ENCODE measurements at regions not wholly inside any gene's neighbourhood (a gene's known extent, or its start where the extent isn't known, plus 50 kb on each side); places are given as distances from the start of the nearest gene placed in this dataset.

GRCh38 chr12:77710209-77710608, 120.5 kb upstream of the NAV3 start:
- H3K9me3 ChIP-seq (ENCODE audit: insufficient read depth, low read depth, low read length): no peaks in the 10 kb centered on the region
- H3K27me3 ChIP-seq (ENCODE audit: insufficient read depth, low read length): no peaks in the 10 kb centered on the region
- no peak overlapping the region for H2BK5ac ChIP-seq (ENCODE audit: low read depth, low read length, poor library complexity)
- no peaks in the 10 kb centered on the region for H3K36me3 ChIP-seq (ENCODE audit: control insufficient read depth in 1 of 2, insufficient read depth in 2 of 2, low read length in 2 of 2)
- no peak overlapping the region for H2BK120ac ChIP-seq (ENCODE audit: insufficient read depth, low read length, poor library complexity)
- WGBS (ENCODE audit: extremely low coverage, insufficient coverage, insufficient read length): no CpG with 5 or more reads among the region's 1 CpG
- no peak overlapping the region for H3K4me3 ChIP-seq (ENCODE audit: low read depth, low read length)
- no peak overlapping the region for H4K8ac ChIP-seq (ENCODE audit: low read depth, low read length)
- no peaks in the 10 kb centered on the region for H3K79me1 ChIP-seq (ENCODE audit: low read length)
- H4K12ac ChIP-seq (ENCODE audit: low read depth, low read length): no peak overlapping the region
- H2AK5ac ChIP-seq (ENCODE audit: low read length): no peak overlapping the region
- no peak overlapping the region for H3K4ac ChIP-seq (ENCODE audit: low read depth, low read length)
- no peak overlapping the region for H4K91ac ChIP-seq (ENCODE audit: low read depth, low read length)
- no peak overlapping the region for H3K27ac ChIP-seq (ENCODE audit: low read depth, low read length)
- no peak overlapping the region for H3K23ac ChIP-seq (ENCODE audit: low read length)
- H3K79me2 ChIP-seq (ENCODE audit: control insufficient read depth, insufficient read depth, low read length, poor library complexity): no peaks in the 10 kb centered on the region
- no peak for DNase-seq
- H3K14ac ChIP-seq (ENCODE audit: low read length): no peak overlapping the region
- H3K9ac ChIP-seq (ENCODE audit: low read length): no peak overlapping the region
- H3K4me1 ChIP-seq (ENCODE audit: control insufficient read depth in 1 of 2, insufficient read depth in 2 of 2, low read length in 2 of 2): no peaks in the 10 kb centered on the region
- no peak overlapping the region for H2BK12ac ChIP-seq (ENCODE audit: low read length)
- H3K18ac ChIP-seq (ENCODE audit: low read length): no peak overlapping the region
- H3K4me2 ChIP-seq (ENCODE audit: low read length): no peak overlapping the region
- H2AFZ ChIP-seq (ENCODE audit: insufficient read depth, low read length, poor library complexity): no peak overlapping the region

GRCh38 chr12:77697126-77697525, 133.6 kb upstream of the NAV3 start:
- Histone ChIP-seq H3K27me3 (ENCODE audit: insufficient read depth, low read length) (no peaks in the 10 kb centered on the region), H2BK12ac (ENCODE audit: low read length) (no peak overlapping the region), H2AFZ (ENCODE audit: insufficient read depth, low read length, poor library complexity) (no peak overlapping the region), H3K4ac (ENCODE audit: low read depth, low read length) (no peak overlapping the region), H3K4me1 (ENCODE audit: control insufficient read depth in 1 of 2, insufficient read depth in 2 of 2, low read length in 2 of 2) (no peaks in the 10 kb centered on the region), H2BK120ac (ENCODE audit: insufficient read depth, low read length, poor library complexity) (no peak overlapping the region), H3K4me3 (ENCODE audit: low read depth, low read length) (no peak overlapping the region), H3K23ac (ENCODE audit: low read length) (no peak overlapping the region), H2BK5ac (ENCODE audit: low read depth, low read length, poor library complexity) (no peak overlapping the region), H3K9ac (ENCODE audit: low read length) (no peak overlapping the region), H3K79me1 (ENCODE audit: low read length) (no peaks in the 10 kb centered on the region), H3K14ac (ENCODE audit: low read length) (no peak overlapping the region), H3K27ac (ENCODE audit: low read depth, low read length) (no peak overlapping the region), H4K8ac (ENCODE audit: low read depth, low read length) (no peak overlapping the region), H3K36me3 (ENCODE audit: control insufficient read depth in 1 of 2, insufficient read depth in 2 of 2, low read length in 2 of 2) (no peaks in the 10 kb centered on the region), H3K9me3 (ENCODE audit: insufficient read depth, low read depth, low read length) (no peaks in the 10 kb centered on the region), H3K18ac (ENCODE audit: low read length) (no peak overlapping the region), H4K12ac (ENCODE audit: low read depth, low read length) (no peak overlapping the region), H3K4me2 (ENCODE audit: low read length) (no peak overlapping the region), H4K91ac (ENCODE audit: low read depth, low read length) (no peak overlapping the region), H3K79me2 (ENCODE audit: control insufficient read depth, insufficient read depth, low read length, poor library complexity) (no peaks in the 10 kb centered on the region), H2AK5ac (ENCODE audit: low read length) (no peak overlapping the region)
- DNase-seq: no peak
- WGBS (ENCODE audit: extremely low coverage, insufficient coverage, insufficient read length): no CpG with 5 or more reads among the region's 1 CpG

- no CpG with 5 or more reads among the region's 2 CpGs for WGBS (ENCODE audit: extremely low coverage, insufficient coverage, insufficient read length)
- no peak for DNase-seq
- H3K9me3 ChIP-seq (ENCODE audit: insufficient read depth, low read depth, low read length): no peaks in the 10 kb centered on the region
These were observed 134.5 kb upstream of the NAV3 start for GRCh38 chr12:77696183-77696582.

GRCh38 chr12:77689510-77690086, 141.1 kb upstream of the NAV3 start:
- no peaks in the 10 kb centered on the region for H3K79me1 ChIP-seq (ENCODE audit: low read length)
- H3K14ac ChIP-seq (ENCODE audit: low read length): no peak overlapping the region
- no peak overlapping the region for H2BK12ac ChIP-seq (ENCODE audit: low read length)
- no peak overlapping the region for H3K27ac ChIP-seq (ENCODE audit: low read depth, low read length)
- H4K8ac ChIP-seq (ENCODE audit: low read depth, low read length): no peak overlapping the region
- H4K12ac ChIP-seq (ENCODE audit: low read depth, low read length): no peak overlapping the region
- H3K4ac ChIP-seq (ENCODE audit: low read depth, low read length): no peak overlapping the region
- no peaks in the 10 kb centered on the region for H3K27me3 ChIP-seq (ENCODE audit: insufficient read depth, low read length)
- H3K9me3 ChIP-seq (ENCODE audit: insufficient read depth, low read depth, low read length): no peaks in the 10 kb centered on the region
- no peak overlapping the region for H3K9ac ChIP-seq (ENCODE audit: low read length)
- no peaks in the 10 kb centered on the region for H3K4me1 ChIP-seq (ENCODE audit: control insufficient read depth in 1 of 2, insufficient read depth in 2 of 2, low read length in 2 of 2)
- H4K91ac ChIP-seq (ENCODE audit: low read depth, low read length): no peak overlapping the region
- DNase-seq: no peak
- H3K4me2 ChIP-seq (ENCODE audit: low read length): no peak overlapping the region
- no peak overlapping the region for H2AFZ ChIP-seq (ENCODE audit: insufficient read depth, low read length, poor library complexity)
- H3K4me3 ChIP-seq (ENCODE audit: low read depth, low read length): no peak overlapping the region
- H3K18ac ChIP-seq (ENCODE audit: low read length): no peak overlapping the region
- H2AK5ac ChIP-seq (ENCODE audit: low read length): no peak overlapping the region
- no peaks in the 10 kb centered on the region for H3K79me2 ChIP-seq (ENCODE audit: control insufficient read depth, insufficient read depth, low read length, poor library complexity)
- H3K36me3 ChIP-seq (ENCODE audit: control insufficient read depth in 1 of 2, insufficient read depth in 2 of 2, low read length in 2 of 2): no peaks in the 10 kb centered on the region
- H3K23ac ChIP-seq (ENCODE audit: low read length): no peak overlapping the region
- H2BK5ac ChIP-seq (ENCODE audit: low read depth, low read length, poor library complexity): no peak overlapping the region
- no peak overlapping the region for H2BK120ac ChIP-seq (ENCODE audit: insufficient read depth, low read length, poor library complexity)

More at GRCh38 chr12:77696183-77696582, 134.5 kb upstream of the NAV3 start:
- H3K4ac ChIP-seq (ENCODE audit: low read depth, low read length): no peak overlapping the region
- H4K91ac ChIP-seq (ENCODE audit: low read depth, low read length): no peak overlapping the region
- no peak overlapping the region for H2AK5ac ChIP-seq (ENCODE audit: low read length)
- H2BK5ac ChIP-seq (ENCODE audit: low read depth, low read length, poor library complexity): no peak overlapping the region
- H4K12ac ChIP-seq (ENCODE audit: low read depth, low read length): no peak overlapping the region
- H3K4me3 ChIP-seq (ENCODE audit: low read depth, low read length): no peak overlapping the region
- H3K18ac ChIP-seq (ENCODE audit: low read length): no peak overlapping the region
- no peaks in the 10 kb centered on the region for H3K27me3 ChIP-seq (ENCODE audit: insufficient read depth, low read length)
- no peak overlapping the region for H3K9ac ChIP-seq (ENCODE audit: low read length)
- no peaks in the 10 kb centered on the region for H3K79me2 ChIP-seq (ENCODE audit: control insufficient read depth, insufficient read depth, low read length, poor library complexity)
- no peak overlapping the region for H3K23ac ChIP-seq (ENCODE audit: low read length)
- no peak overlapping the region for H3K4me2 ChIP-seq (ENCODE audit: low read length)
- H2BK12ac ChIP-seq (ENCODE audit: low read length): no peak overlapping the region
- H3K36me3 ChIP-seq (ENCODE audit: control insufficient read depth in 1 of 2, insufficient read depth in 2 of 2, low read length in 2 of 2): no peaks in the 10 kb centered on the region
- no peaks in the 10 kb centered on the region for H3K4me1 ChIP-seq (ENCODE audit: control insufficient read depth in 1 of 2, insufficient read depth in 2 of 2, low read length in 2 of 2)
- H3K79me1 ChIP-seq (ENCODE audit: low read length): no peaks in the 10 kb centered on the region
- no peak overlapping the region for H3K14ac ChIP-seq (ENCODE audit: low read length)
- no peak overlapping the region for H3K27ac ChIP-seq (ENCODE audit: low read depth, low read length)
- no peak overlapping the region for H4K8ac ChIP-seq (ENCODE audit: low read depth, low read length)
- H2AFZ ChIP-seq (ENCODE audit: insufficient read depth, low read length, poor library complexity): no peak overlapping the region
- no peak overlapping the region for H2BK120ac ChIP-seq (ENCODE audit: insufficient read depth, low read length, poor library complexity)
